CD4-positive, alpha-beta T cell (primary cell): ENCODE measurements at regions not wholly inside any gene's neighbourhood (a gene's known extent, or its start where the extent isn't known, plus 50 kb on each side); places are given as distances from the start of the nearest gene placed in this dataset.
"Not testable (repeated sequence)": the region's sequence is repeated elsewhere in the genome, so short reads cannot be mapped to it uniquely, and the experiment has no call there.

Source experiments
- ATAC-seq: fragments of 200-7000 bp; cut with Tn5 transposase; one replicate; pipeline ENCODE4 v1.10.0; 2022; ENCODE audit warnings: mild to moderate bottlenecking; ENCODE audit not compliant: poor library complexity
- CTCF ChIA-PET: fragments of 350-600 bp; sonication (Branson Sonifier 250); formaldehyde crosslinking; loops from one replicate; lab custom pipeline; 2021; ENCODE audit warnings: antibody characterized with exemption, inconsistent platforms; lab: Charles Lee
- POLR2A ChIA-PET: fragments of 350-600 bp; sonication (Branson Sonifier 250); formaldehyde crosslinking; loops from one replicate; lab custom pipeline; 2021; ENCODE audit warnings: antibody characterized with exemption, inconsistent platforms; lab: Charles Lee
- DNase-seq, 14 experiments: peaks; one replicate each; pipeline ENCODE4 v3.0.0-alpha.2; 2013 to 2020; ENCODE audit warnings: mixed read lengths in 2 of 14
- H3K27ac ChIP-seq, 2 donors: one replicate each; pipeline versions ENCODE4 v1.5.1 to v1.7.0; 2013; ENCODE audit warnings: low read length in 2 of 2, low read depth in 1 of 2, mild to moderate bottlenecking in 1 of 2
- H3K27me3 ChIP-seq, 2 experiments: 1 replicate in 1 of 2; 2 replicates in 1 of 2; pipeline versions ENCODE4 v1.6.1 to v1.7.0; 2013; ENCODE audit warnings: low read length in 2 of 2, control low read depth in 1 of 2, mild to moderate bottlenecking in 1 of 2, moderate library complexity in 1 of 2; ENCODE audit not compliant: insufficient read depth in 2 of 2, control insufficient read depth in 1 of 2
- H3K36me3 ChIP-seq: one replicate; pipeline ENCODE4 v1.6.1; 2013; ENCODE audit warnings: low read length, control low read depth; ENCODE audit not compliant: insufficient read depth
- H3K4me1 ChIP-seq: one replicate; pipeline ENCODE4 v1.6.1; 2013; ENCODE audit warnings: low read length, control low read depth; ENCODE audit not compliant: insufficient read depth
- H3K4me3 ChIP-seq: one replicate; pipeline ENCODE4 v1.5.1; 2013; ENCODE audit warnings: mild to moderate bottlenecking, low read length, moderate library complexity
- H3K9me3 ChIP-seq, 2 experiments: 1 replicate in 1 of 2; 2 replicates in 1 of 2; pipeline versions ENCODE4 v1.6.1 to v1.7.0; 2013; ENCODE audit warnings: low read length in 2 of 2, mild to moderate bottlenecking in 2 of 2, control low read depth in 1 of 2, moderate library complexity in 1 of 2; ENCODE audit not compliant: control insufficient read depth in 1 of 2, insufficient read depth in 1 of 2
- H3K27ac Mint-ChIP-seq: one replicate; pipeline ENCODE4 v1.8.0; 2020; ENCODE audit warnings: mixed read lengths
- H3K27me3 Mint-ChIP-seq: one replicate; pipeline ENCODE4 v1.8.0; 2021; ENCODE audit warnings: mixed read lengths
- H3K36me3 Mint-ChIP-seq: one replicate; pipeline ENCODE4 v1.8.0; 2021; ENCODE audit warnings: low read depth, mixed read lengths
- H3K4me1 Mint-ChIP-seq: one replicate; pipeline ENCODE4 v1.8.0; 2021; ENCODE audit warnings: low read depth, mixed read lengths
- H3K4me3 Mint-ChIP-seq: one replicate; pipeline ENCODE4 v1.8.0; 2020; ENCODE audit warnings: mild to moderate bottlenecking, mixed read lengths
- H3K9me3 Mint-ChIP-seq: one replicate; pipeline ENCODE4 v1.8.0; 2020; ENCODE audit warnings: mixed read lengths
- intact Hi-C, 2 experiments: fragments of 100-400 bp; cut with DNase I in 1 of 2; cut with micrococcal nuclease in 1 of 2; formaldehyde crosslinking; loops; one replicate each; pipeline versions ENCODE4 v1.15.1 to v1.9.0; 2023 to 2025; cut with DNase I, micrococcal nuclease

DNA sequence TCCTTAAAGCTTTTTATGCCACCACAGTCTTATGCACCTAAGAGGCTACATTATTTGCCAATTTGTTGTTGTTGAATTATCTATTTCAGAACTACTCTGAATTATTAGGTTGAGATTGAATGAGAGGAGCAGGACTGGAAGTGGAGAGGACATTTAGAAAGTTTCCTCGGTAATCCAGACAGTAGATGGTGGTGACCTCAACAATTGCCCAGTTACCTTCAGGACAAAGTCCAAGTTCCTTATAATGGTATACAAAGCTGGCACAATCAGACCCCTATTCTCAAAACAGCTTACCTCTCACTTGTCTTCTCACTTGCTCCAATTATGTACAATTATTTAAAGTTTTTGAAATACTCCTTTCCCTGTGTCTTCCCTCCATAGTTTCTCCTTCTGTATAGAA, 93.3 kb upstream of the NBPF9 start:
- H3K27me3 ChIP-seq, H3K27ac ChIP-seq, intact Hi-C loops, H3K9me3 Mint-ChIP-seq, H3K27ac Mint-ChIP-seq, H3K4me3 ChIP-seq, H3K27me3 Mint-ChIP-seq, H3K4me1 ChIP-seq, DNase-seq, H3K36me3 Mint-ChIP-seq, POLR2A ChIA-PET, H3K4me3 Mint-ChIP-seq, ATAC-seq, H3K36me3 ChIP-seq, CTCF ChIA-PET, H3K9me3 ChIP-seq: not testable (repeated sequence)
- peaks cover 18% of the 10 kb centered on the region for H3K4me1 Mint-ChIP-seq

- ATAC-seq, POLR2A ChIA-PET, H3K4me3 ChIP-seq, H3K9me3 ChIP-seq, H3K9me3 Mint-ChIP-seq, H3K4me3 Mint-ChIP-seq, H3K27me3 Mint-ChIP-seq, H3K36me3 ChIP-seq, H3K27ac ChIP-seq, H3K4me1 ChIP-seq, intact Hi-C loops, H3K27ac Mint-ChIP-seq, H3K27me3 ChIP-seq, CTCF ChIA-PET, H3K36me3 Mint-ChIP-seq: not testable (repeated sequence)
- peak in 2 of 14 experiments; percentile 26 to 40 for DNase-seq
- H3K4me1 Mint-ChIP-seq, result peaks cover 18% of the 10 kb centered on the region
These were observed 97.2 kb upstream of the NBPF9 start for GRCh38 chr1:149200567-149200966.

- intact Hi-C loops, CTCF ChIA-PET, H3K27ac ChIP-seq, H3K27me3 Mint-ChIP-seq, H3K9me3 Mint-ChIP-seq, H3K27me3 ChIP-seq, H3K4me1 ChIP-seq, POLR2A ChIA-PET, H3K9me3 ChIP-seq, H3K4me3 ChIP-seq, ATAC-seq, H3K4me3 Mint-ChIP-seq, DNase-seq, H3K27ac Mint-ChIP-seq, H3K36me3 ChIP-seq, H3K36me3 Mint-ChIP-seq: not testable (repeated sequence)
- peaks cover 13% of the 10 kb centered on the region for H3K4me1 Mint-ChIP-seq
These were observed 98.9 kb upstream of the NBPF9 start for GRCh38 chr1:149202283-149202682.

GRCh38 chr1:149204396-149204795, 101.0 kb upstream of the NBPF9 start:
- POLR2A ChIA-PET, CTCF ChIA-PET, DNase-seq, H3K9me3 Mint-ChIP-seq, H3K4me3 ChIP-seq, H3K27ac Mint-ChIP-seq, H3K27me3 Mint-ChIP-seq, H3K36me3 Mint-ChIP-seq, H3K27me3 ChIP-seq, intact Hi-C loops, ATAC-seq, H3K4me1 ChIP-seq, H3K27ac ChIP-seq, H3K9me3 ChIP-seq, H3K36me3 ChIP-seq, H3K4me3 Mint-ChIP-seq: not testable (repeated sequence)
- H3K4me1 Mint-ChIP-seq, result peaks cover 11% of the 10 kb centered on the region

DNA sequence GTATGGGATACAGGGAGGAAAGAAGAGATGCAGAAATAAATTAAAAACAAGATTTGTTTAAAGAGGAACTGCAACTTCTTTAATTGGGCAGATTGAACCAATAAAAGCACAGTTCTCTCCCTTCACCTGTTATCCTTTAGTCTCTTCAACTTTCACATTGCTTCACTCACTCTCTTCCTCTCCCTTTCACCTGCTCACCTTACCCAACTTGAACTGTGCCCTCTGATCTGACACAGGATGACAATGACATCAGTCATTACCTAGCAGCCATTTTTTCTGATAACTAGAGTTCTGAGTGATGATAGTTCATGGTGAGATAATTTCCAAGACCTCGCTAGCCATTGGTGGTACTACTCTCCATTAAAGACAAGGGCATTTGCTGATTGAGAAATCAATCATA, 105.5 kb upstream of the NBPF9 start:
- POLR2A ChIA-PET, ATAC-seq: not testable (repeated sequence)

GRCh38 chr1:149211757-149212420, 108.5 kb upstream of the NBPF9 start:
- H3K27ac ChIP-seq, POLR2A ChIA-PET, ATAC-seq, H3K4me3 ChIP-seq, H3K36me3 ChIP-seq, CTCF ChIA-PET, intact Hi-C loops, H3K4me1 Mint-ChIP-seq, H3K9me3 ChIP-seq, H3K27me3 Mint-ChIP-seq, H3K4me1 ChIP-seq, H3K4me3 Mint-ChIP-seq, H3K9me3 Mint-ChIP-seq, H3K27me3 ChIP-seq, H3K27ac Mint-ChIP-seq, H3K36me3 Mint-ChIP-seq, DNase-seq: not testable (repeated sequence)

More for the DNA sequence above, 105.5 kb upstream of the NBPF9 start:
- H3K4me3 Mint-ChIP-seq, H3K4me3 ChIP-seq, H3K9me3 ChIP-seq, H3K36me3 ChIP-seq, DNase-seq, H3K4me1 Mint-ChIP-seq, H3K27me3 Mint-ChIP-seq, H3K9me3 Mint-ChIP-seq, H3K27ac ChIP-seq, CTCF ChIA-PET, H3K36me3 Mint-ChIP-seq, H3K4me1 ChIP-seq, H3K27ac Mint-ChIP-seq, intact Hi-C loops, H3K27me3 ChIP-seq: not testable (repeated sequence)

- H3K4me3 Mint-ChIP-seq, H3K27me3 Mint-ChIP-seq, CTCF ChIA-PET, H3K9me3 ChIP-seq, H3K4me1 Mint-ChIP-seq, H3K27ac Mint-ChIP-seq, intact Hi-C loops, H3K4me1 ChIP-seq, H3K36me3 Mint-ChIP-seq, POLR2A ChIA-PET, H3K36me3 ChIP-seq, DNase-seq, H3K4me3 ChIP-seq, H3K27ac ChIP-seq, H3K27me3 ChIP-seq, H3K9me3 Mint-ChIP-seq, ATAC-seq: not testable (repeated sequence)
These were observed 109.6 kb upstream of the NBPF9 start for GRCh38 chr1:149212946-149213345.
